NOMO-1 treated with dmso at 0.1 percent for 144 hours (cell line): ENCODE measurements at regions not wholly inside any gene's neighbourhood (a gene's known extent, or its start where the extent isn't known, plus 50 kb on each side); places are given as distances from the start of the nearest gene placed in this dataset.
"Not testable (repeated sequence)": the region's sequence is repeated elsewhere in the genome, so short reads cannot be mapped to it uniquely, and the experiment has no call there.

ENCODE experiments used
- DNase-seq: peaks from one replicate; lab custom pipeline; 2025; ENCODE audit not compliant: unreplicated experiment; lab: John Stamatoyannopoulos, UW

DNA sequence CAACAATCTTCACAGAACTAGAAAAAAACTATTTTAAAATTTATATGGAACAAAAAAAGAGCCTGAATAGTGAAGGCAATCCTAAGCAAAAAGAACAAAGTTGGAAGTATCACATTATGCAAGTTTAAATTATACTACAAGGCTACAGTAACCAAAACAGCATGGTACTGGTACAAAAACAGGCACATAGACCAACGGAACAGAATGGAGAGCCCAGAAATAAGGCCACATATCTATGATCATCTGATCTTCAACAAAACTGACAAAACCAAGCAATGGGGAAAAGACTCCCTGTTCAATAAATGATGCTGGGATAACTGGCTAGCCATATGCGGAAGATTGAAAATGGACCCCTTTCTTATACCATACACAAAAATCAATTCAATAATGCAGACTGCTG, 74.4 kb upstream of the RTN4 start:
- not testable (repeated sequence) for DNase-seq

DNA sequence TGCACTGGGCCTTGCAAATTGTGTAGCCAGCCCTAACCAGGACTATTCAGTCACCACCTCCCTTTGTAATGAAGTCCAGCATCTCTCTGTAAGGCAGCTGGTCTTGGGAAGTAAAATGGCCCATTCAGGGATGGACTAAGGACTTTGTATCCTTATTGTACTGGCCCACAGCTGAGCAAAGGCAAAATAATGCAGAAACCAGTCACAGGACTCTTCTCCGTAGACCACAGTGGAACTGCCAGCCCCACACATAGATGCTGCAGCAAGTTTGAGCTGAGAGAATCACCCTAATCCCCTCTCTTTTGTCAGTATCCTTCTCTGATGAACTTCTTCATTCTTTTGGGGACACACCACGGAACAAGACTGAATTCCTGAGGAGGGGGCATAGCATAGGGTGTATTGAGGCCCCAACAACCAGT, 73.6 kb upstream of the RTN4 start:
- DNase-seq, result no peak

DNA sequence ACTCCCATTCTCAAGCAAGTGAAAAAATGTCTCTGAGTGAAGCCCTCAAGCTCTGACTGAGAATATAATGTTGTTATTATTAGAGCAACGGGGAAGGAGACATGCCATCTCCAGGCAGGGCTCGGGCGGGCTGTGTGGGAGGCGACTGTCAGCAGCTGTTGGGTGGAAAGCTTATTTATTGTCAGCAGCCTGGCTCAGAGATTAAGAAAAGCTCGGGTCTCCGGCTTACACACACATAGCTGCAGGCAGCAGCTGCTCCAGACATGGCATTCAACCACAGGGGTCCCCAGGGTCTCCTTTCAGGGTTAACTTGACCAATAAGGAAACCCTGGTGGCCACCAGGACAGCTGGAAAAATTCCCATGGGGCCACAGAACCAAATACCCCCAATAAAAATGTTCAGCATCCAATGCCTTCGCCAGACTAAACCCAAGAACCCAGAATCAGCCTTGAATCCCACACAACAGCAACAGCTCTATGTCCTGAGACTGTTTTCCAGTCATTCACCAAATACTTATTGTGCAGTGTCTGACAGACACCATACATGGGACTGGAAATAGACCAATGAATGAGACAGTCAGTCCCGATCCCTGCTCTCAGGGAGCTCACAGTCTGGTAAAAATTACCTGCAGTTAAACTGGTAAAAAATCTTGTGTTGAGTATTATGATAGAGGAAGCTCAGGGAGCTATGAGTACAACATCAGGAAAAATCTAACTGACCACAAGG, 70.5 kb upstream of the RTN4 start:
- DNase-seq, result no peak

DNA sequence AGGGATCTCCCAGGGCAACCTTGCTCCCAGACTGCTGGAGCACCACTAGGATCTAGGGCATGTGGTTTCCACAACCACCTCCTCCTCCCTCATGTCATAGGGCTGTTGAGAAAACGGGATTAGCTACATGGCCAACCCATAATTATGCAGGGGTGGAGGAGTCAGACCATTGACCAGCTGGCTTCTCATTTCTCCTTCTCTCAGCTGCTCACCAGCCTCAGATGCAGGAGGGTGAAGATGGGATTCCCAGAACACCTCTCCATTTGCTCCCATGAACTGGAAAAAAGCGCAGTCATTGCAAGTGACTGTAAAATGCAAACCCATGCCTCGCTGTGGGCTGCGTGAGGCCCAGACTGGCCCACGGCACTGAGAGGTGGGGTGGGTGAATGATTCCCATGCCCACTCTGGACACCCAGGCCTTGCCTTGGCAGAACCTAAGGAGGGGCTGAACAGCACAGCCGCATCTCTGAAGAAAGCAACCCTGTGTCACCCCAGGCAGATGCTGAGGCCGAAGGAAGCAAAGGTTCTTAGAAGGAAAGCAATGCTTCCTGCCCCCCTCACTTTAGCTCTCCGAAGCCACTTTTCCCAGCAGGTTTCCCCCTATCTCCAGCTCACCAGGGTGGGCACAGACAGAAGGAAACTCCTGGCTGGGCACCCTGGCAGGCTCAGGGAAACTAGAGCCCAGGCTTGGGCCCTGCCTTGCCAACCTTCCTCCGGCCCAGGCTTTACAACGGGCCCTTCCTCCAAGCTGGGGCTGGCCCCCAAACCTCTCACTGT, 69.6 kb upstream of the RTN4 start:
- DNase-seq, result no peak

DNA sequence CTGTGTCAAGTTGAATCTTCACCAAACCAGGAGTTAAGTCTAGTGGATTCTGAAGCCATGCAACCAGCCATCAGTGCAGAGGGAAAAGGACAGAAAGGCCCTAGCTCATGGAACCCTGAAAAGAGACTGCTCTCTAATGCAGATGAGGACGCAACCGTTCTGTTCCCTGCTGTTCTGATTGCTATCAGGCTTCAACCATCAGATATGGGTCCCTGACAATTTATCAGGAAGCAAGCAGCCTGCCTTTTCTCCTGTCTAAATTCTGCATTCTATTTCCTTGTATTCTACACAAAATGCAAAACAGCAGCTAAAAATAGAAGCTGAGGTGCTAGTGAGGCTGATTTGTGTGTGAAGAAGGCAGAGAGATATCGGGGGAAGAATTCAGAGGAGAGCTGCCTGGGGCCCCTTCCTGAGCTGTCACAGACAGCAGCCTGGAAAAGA, 68.4 kb upstream of the RTN4 start:
- no peak for DNase-seq

DNA sequence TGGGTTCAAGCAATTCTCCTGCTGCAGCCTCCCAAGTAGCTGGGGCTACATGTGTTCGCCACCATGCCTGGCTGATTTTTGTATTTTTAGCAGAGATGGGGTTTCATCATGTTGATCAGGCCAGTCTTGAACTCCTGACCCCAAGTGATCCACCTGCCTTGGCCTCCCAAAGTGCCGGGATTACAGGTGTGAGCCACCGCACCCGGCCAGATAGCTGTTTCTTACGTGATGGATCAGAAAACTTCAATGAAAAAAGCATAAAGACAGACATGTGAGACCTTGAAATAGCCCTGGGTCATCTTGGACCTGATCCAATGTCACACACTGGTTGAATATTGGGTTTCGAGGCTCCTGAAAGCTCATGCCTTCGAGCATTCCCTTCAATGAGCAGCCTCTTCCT, 66.7 kb upstream of the RTN4 start:
- DNase-seq, result no peak

DNA sequence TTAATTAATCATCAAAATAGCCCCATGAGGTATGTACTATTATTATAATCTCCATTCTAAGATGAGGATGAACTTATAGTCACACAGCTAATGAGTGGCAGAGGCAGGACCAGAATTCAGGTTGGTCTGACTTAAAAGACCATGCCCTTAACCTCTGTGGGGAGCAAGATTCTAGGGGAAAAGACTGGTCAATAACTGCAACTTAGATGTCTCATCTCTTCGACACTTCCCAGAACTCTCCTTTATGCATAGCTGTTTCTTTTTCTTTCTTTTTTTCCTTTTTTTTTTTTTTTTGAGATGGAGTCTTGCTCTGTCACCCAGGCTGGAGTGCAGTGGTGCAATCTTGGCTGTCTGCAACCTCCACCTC, 66.3 kb upstream of the RTN4 start:
- no peak for DNase-seq

DNA sequence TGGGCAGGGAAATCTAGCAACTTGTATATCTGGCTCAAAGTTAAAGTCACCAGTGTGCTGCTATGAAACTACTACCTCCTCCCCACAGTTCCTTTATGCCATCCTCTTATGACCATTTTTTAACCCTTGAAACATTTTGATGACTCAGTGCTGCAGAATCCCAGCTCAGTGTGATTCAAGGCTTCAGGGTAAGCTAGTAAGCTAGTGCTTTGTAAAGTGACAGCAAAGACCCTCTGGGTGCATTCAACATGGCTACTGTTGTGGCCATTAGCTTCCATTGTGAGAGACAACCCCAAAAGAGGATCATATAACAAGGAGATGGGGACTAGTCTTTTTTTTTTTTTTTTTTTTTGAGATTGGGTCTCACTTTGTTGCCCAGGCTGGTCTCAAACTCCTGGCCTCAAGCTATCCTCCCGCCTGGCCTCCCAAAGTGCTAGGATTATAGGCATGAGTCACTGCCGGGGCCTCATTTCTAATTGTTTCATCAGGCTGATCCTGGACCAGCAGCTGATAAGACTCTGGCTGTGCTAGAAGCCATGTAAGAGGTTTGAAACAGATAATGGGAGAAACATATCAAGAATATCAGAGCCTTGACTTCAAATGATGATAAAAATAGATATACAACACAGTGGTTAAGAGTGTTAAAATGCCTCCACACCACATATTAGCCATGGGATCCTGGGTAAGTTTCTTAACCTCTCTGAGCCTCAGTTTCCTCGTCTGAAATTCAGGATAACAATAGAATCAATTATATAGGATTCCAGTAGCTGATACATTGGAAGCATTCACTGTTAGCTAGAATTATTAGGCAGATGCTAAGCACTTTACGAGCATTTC, 65.7 kb upstream of the RTN4 start:
- DNase-seq, result peak; percentile 47

DNA sequence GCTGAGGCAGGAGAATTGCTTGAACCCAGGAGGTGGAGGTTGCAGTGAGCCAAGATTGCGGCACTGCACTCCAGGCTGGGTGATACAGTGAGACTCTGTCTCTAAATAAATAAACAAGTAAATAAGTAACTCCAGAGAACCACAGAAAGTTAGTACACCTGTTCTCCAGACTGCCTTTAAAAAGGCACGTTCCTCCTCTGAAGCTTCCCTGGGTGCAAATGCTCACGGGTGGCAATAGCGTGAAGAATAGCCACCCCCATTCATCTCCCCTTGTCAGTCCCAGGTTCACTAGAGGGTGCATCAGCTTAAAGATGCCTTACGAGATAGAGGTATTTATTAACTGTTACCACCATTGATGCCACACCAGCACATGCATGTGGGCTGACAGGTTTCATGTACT, 64.3 kb upstream of the RTN4 start:
- DNase-seq, result no peak

DNA sequence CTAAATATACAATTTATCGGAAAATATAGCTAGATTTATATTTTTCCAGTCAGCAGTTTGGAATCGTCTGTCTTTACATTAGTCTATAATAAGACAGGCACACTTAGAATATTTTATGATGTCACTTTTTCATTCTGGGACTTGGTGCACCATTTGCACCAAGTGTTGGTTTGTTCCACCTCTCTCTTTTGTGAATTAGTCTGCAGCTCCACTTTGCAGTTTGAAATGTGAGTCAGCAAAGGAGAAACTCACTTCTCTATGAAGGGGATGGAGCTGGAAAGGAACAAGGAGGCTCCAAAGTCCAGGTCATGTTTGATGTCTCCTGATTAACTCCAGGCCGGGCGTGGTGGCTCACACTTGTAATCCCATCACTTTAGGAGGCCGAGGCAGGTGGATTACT, 63.8 kb upstream of the RTN4 start:
- no peak for DNase-seq

DNA sequence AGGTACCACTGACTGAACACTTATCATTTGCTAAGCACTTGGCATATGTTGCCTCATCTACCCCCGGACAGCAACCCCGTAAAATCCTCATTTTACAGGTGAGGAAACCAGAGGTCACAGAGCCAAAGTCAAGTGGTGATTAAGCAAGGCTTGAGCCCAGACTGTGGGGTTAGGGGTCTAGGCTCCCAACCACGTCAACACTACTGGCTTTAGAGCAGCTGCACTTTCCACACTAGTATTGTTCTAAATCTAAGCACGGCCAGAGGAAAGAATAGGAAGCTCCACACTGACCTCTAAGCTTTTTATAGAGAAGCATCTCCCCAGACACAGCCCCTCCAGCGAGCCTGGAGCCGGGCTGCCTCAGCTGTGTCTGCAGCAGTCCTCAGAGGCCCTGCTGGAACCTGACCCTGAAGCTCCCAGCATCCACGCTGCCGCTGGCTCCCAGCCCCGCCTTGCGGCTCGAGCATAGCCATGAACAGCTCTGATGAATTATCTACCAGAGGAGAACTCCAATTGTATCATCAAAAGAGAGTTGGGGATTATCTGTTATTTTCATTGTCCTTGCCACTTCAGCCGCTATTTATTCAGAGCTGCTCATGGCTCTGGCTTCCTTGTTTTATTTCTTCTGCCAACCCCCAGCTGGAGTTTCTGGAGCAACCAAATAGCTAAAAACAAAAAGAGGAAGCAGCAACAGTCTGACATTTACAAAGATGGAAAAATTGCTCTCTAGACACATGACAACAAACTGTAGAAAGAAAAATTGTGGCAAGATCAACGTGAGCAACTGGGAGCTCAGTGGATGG, 62.2 kb upstream of the RTN4 start:
- DNase-seq, result peak; percentile 88

DNA sequence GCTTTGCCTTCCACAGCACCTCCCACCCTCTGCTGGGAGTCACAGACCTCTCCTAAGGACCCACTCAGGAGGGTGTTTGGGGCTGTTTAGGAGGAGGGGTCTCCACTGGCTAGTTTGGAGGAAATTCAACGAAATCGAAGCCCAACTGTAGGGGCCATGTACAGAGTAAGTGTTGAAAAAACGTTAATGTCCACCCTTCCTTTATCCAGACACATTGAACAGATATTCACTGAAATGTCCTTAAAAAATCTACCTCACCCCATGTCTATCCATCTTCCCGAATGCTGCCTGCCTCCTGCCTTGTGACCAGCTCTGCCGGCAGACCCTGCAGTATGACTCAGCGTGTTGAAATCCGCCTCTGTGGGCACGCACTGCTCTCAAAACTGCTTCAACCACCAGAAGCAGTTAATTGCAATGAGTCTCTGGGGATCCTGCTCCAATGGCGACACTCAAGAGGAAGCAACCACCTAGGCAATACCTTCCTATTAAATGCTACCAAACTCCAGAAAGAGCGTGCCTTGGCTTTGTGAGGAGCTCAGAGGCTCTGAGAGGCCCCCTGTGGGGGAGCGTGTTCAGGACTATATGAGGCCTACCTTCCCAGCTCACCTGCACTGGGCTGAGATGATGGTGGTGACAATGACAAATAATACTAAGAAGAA, 61.4 kb upstream of the RTN4 start:
- peak; percentile 90 for DNase-seq

DNA sequence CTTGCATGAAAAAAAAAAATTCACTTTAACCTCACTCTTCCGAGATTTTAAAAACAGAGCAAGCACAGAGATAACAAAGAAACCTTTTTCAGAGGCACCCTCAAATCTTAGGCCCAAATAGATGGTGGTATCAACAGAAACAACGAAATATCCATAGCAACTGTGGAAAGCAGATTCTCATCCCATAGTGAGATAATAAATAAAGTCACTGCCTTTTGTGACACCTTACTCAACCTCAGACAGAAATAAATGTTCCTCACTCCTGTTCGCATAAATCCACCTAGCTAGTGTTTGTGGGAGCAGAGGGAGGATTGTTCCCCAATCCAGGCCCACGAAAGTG, 60.9 kb upstream of the RTN4 start:
- DNase-seq, result no peak

DNA sequence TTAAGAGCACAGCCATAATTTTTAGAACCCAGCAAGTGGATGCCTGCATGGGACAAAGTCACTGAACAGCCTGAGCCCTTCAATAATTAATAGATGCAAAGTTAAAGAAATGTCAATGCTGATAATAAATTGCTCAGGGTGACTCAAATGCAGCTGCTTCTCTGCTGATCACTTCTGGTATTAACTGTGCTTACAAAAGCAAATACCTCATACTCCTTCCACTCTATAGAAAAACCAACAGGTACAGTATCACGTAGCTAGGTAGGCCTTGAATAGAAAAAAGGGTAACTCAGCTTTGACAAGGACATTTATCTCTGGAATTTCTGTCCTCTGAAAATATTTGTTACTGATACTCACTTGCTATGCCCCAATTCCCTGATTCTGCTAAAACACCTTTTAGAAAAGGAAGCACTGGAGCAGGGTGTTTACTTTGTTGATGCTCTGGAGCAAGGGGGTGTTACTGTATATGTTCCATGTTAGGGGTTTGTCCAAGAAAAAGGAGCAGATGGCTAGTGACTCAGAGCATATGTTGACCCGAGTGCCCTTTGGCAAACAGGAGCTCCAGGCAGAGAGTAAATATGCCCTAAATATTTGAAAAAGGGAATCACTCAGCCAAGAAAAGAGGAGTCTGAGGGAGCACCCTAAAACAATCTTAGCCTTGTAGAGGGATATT, 59.1 kb upstream of the RTN4 start:
- DNase-seq, result no peak

DNA sequence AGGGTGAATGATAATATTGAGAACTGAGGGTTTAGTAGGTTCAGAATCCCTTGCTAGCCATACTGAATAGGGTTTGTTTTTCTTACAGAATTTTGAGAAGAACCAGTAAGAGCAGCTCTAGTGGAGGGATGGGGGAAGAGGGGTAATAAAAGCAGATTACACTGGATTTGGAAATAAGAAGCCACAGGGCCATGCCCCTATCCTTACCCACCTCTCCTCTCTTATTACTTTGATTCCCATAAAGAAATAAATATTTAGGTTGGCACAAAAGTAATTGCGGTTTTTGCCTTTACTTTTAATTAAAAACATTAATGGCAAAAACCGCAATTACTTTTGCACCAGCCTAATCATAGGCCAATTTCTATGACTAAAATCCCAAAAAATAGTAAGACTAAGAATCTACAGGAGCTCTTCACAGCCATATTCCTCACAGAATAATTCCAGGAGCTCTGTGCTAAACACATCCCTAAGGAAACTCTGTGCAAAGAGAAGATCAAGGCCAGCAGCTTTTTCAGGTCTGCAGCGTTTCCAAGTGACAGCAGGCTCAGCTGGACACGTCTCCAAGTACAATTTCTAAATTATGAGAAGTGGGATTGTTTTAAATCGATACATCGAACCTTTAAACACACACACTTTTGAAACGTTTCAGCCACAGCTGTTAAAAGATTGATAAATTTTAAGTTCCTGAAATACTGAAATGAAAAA, 58.4 kb upstream of the RTN4 start:
- no peak for DNase-seq

DNA sequence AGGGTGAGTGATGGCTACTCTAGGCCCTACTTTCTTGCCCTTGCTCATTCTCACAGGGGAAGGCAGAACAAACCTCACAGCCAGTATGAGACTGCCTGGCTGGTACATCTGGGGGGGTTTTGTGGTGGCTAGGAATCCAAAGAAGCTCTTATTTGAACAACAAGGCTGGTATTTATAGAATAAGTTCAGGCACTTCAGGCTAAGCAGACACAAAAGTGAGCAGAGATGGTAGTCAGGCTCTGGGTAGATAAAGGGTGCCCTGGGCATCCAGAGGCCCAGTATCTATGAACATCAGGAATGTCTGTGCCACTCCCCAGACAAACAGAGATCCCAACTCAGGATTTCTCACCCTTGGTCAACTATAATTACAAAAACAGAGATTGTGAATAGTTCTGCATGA, 57.2 kb upstream of the RTN4 start:
- no peak for DNase-seq

DNA sequence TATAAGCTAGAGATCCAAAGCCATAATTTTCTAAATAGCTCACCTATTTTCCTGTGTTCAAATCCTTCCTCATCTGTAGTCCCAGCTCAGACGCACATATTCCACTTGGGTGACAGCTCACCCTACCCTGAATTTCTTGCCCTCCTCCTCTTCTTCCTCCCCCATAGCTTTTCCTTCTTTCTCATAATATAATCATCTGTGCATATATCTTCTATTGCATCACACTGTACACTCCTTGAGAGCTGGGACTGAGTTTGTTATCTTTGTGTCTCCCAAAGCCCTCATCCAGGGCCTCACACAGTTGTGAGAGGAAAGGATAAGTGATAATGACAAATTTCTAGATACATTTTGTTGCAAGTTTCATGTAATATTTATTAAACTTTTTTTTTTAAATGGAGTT, 55.9 kb upstream of the RTN4 start:
- DNase-seq, result no peak

DNA sequence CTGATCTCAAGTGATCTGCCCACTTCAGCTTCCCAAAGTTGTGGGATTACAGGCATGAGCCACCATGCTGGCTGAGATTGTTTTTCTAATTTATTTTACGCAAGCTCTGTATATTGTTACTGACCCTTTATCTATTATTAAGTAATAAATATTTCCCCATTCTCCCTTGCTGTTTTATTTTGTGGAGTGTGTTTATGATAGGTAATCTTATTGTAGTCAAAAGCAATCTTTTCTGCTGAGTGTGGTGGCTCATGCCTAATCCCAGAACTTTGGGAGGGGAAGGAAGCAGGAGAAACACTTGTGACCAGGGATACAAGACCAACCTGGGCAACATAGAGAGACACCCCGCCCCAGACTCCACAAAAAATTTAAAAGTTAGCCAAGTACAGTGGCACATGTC, 55.2 kb upstream of the RTN4 start:
- no peak for DNase-seq

DNA sequence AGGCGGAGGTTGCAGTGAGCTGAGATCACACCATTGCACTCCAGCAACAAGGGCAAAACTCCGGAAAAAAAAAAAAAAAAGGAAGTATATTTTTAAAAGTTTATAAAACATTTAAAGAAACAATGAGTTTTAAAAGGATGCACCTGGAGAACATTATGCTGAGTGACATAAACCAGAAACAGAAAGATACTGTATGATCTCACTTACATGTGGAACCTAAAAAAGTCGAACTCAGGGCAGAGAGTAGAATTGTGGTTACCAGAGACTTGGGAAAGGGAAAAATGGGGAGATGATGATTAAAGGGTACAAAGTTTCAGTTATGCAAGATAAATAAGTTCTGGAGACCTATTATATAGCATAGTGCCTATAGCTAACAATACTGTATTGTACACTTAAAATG, 52.8 kb upstream of the RTN4 start:
- DNase-seq, result no peak
